Stromal cell of bone marrow (primary cell): ENCODE measurements at regions not wholly inside any gene's neighbourhood (a gene's known extent, or its start where the extent isn't known, plus 50 kb on each side); places are given as distances from the start of the nearest gene placed in this dataset.

Experiments used
- DNase-seq: peaks from one replicate; pipeline ENCODE4 v3.0.0-alpha.2; 2012; ENCODE audit warnings: low read depth

DNA sequence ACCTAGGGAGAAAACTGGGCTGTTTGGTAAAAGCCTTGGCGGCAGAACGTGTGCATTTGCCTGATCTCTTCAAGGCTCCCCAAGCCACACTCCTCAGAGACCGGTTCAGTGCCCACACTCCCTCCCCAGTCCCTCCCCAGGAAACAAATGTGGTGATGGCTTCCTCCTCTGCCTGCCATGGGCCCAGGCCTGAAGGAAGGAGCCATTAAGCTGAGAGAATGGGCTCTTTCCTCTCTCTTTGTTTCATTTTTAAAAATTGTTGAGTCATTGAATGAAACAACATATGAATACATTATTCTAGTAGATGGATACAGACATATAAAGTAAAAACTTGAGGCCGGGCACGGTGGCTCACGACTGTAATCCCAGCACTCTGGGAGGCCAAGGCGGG lies 50.6 kb upstream of the YWHAQ start:
- no peak for DNase-seq

DNA sequence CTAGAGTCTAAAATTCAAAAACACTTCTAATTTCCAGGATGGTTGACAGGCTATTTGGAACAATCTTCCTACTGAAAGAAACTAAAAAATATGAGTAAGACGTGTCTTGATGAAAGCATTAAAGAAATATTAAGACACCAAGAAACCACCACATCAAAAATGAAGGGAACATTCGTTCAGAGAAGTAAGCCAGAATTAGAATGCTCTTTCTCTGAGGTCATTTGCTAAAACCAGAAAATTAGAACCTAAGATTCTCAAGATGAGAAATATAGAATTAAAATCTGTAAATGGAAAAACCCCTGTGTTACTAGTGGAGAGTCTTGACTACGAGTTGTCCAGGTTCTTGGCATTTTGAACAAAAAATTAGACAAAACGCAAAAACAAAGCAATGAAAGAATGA lies 54.8 kb upstream of the YWHAQ start:
- DNase-seq, result no peak

DNA sequence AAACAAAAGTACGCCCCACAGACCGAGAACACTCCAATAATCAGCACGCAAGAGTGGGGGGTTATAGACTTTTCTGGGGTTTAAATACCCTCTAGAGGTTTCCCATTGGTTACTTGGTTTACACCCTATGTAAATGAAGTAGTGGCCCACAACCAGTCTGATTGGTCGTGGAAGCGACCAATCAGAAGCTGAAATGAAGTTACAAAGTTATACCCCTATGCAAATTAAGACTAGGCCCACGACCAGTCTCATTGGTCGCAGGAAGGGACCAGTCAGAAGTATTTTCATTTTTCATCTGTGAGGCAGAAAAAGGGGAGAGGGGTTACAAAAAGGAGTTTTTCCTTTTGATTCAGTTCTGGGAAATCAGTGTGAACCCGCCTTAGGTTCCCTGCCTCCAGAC lies 55.3 kb upstream of the YWHAQ start:
- DNase-seq, result no peak

DNA sequence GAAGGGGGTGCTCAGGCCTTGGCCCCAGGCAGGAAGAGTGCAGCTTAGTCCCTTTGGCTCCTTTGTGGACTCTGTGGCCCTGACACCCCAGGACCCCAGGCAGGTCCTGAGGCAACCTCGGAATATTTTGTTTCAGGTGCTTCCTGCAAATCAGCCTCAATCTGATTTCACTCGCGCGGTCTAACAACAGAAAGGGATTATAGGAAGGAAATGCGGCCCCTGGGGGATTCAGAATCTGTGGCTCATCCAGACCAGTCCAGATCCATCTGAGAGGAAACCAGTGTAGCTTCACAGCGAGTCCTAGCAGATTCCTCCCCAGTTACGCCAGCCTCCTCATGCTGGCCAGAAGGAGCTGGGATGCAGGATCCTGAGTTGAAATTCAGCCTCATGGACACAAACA lies 59.5 kb upstream of the YWHAQ start:
- no peak for DNase-seq

DNA sequence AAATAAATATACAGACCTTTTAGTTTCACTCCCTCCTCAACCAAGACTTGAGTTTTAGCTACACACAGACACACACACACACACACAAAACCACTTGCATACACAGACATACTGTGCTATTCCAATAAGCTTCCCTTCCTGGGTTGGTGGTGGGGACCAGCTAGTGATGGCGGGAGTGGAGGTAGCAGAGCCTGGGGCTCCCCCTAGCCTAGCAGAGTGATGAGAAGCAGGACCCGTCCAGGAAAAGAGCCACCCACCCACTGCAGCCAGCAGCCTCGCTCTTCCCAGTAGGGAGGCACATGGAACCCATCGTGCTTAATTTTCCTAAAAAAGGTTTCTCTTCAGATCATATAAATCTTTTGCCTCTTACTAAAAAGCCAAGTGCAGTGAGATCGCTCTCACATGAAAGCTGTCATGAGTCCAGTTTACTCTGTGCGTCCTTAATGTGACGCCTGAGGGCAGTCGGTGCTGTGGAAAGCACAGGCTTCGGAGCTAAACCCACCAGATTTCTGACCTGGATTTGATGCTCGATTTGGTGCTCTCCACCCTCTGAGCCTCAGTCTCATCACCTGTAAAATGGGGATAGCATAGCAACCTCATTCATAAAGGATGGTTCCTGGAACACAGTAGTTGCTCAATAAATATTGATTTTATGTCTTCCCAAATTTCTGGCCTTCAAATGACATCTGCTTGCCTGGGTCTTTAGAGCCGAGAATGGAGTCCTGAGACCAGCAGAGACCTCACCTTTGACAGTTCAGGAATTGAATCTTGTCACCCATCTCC lies 60.1 kb upstream of the YWHAQ start:
- DNase-seq, result no peak

DNA sequence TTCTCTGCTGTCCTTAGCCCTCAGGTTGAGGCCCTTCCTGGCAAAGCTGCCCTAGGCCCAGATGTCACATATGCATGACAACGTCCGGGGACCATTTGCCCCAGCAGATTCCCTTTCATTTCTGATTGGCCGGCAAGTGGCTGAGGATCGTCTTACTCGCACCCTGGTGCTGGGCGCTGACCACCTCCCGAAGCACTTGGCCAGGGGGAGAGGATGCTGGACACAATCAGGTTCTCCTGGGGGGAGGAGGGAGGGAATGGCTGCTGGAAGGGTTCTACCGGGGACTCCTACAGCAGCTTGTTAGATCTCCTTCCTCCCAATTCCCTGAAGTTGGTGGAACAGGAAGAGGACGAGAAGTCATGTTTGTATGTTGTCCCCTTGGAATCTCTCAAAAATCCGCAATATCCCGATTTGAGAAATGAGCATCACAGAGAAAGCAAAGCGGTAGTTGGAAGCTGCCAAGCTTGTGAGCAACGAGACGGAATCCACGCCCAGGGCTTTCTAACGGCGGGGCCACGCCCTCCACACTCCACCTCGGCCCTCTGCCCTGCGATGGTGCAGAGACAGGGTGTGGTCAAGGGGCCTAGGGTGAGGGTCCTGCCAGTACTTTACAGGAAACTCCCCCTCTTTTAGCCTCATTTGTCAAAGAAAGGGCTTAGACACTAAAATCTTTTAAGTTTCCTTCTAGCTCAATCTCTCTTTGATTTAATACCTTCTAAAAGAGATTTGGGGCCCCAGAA lies 61.8 kb upstream of the YWHAQ start:
- peak; percentile 38 for DNase-seq

DNA sequence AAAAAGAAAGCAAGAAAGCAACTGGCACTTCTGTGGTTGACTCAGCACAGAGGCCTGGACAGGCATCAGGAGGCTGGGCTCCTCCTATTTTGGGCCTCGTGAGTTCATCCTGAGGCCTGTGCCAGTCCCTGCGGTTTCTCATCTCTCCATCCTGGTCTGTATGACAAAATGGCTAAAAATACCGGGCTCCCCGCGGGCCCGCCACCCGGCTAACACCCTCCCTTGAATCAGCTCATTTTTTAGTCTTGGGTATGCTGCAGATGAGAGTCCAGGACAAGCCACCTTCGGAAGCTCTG lies 62.3 kb upstream of the YWHAQ start:
- DNase-seq, result peak; percentile 91

DNA sequence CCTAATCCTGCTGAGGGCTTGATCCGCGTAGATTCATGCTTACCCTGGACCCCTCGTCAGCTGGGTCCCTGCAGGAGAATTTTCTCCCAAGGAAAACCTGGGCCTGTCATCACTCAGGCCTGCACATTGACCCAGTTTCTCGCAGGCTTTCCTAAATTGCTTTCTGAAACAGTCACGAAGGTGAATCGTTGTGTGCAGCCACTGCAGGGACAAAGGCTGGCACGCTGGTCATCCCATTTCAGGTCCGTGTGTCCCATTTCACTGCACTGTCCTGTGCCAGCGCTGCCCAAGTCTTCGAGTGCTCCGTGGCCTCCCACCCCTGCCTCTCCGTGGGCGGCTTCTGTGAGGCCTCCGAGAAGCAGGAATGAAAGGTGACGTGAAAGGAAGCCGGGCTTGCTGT lies 62.8 kb upstream of the YWHAQ start:
- no peak for DNase-seq

DNA sequence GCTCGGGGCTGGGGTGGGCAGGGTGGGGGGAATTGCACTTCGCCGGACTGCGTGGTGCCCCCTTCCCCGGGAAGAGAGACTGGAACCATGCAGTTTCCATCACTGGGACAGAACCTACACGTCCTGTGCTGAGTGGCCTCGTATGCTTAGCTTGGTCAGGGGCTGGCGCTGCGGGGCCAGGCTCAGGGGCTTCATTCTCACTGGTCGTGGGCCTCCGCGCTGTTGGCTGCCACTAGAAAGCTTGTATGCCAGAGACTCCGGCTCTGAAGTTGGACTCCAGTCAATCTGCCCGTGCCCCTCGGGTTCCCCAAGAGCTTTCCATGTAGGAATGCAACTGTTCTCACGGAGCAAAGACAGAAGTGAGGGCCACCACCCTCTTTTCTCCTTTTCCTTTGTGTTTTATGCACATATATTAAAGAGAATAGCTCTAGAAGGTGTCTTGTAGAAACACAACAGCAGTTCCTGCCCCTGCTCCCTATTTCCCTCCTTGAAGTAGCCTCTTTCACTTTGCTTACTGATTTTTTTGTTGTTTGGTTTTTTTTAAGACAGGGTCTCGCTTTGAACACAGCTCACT lies 64.0 kb upstream of the YWHAQ start:
- no peak for DNase-seq

DNA sequence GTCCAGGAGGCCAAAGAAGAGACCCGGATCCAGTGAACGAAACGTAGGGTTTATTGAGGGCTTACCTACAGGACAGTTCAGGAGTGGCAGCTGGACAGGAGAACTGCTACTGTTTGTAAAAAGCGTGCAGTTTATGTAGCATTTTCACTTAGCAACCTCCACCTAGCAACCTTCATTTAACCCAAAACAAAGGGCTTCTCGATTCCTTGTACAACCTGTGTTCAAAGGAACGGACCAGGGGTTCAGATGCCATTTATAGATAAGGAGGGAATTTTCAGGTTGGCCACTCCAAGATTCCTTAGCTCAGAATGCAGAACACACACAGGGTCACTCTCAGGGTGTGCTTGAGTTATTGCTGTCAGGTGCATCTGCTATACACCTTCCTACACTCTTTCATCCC lies 65.1 kb upstream of the YWHAQ start:
- DNase-seq, result no peak

DNA sequence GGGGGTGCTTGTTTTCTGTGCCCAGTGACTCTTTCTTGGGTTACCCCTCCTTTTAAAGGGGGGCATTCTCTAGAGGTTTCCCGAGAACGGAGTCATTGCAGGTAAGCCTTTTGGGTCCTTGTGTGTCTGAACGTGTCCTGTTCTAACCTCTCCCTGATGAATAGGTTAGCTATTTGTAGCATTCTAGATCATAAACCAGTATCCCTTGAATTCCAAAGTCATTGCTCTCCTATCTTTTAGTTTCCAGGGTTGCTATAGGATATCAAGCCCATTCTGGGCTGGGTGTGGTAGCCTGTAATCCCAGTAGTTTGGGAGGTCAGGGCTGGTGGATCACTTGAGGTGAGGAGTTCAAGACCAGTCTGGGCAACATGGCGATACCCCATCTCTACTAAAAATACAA lies 65.9 kb upstream of the YWHAQ start:
- no peak for DNase-seq

DNA sequence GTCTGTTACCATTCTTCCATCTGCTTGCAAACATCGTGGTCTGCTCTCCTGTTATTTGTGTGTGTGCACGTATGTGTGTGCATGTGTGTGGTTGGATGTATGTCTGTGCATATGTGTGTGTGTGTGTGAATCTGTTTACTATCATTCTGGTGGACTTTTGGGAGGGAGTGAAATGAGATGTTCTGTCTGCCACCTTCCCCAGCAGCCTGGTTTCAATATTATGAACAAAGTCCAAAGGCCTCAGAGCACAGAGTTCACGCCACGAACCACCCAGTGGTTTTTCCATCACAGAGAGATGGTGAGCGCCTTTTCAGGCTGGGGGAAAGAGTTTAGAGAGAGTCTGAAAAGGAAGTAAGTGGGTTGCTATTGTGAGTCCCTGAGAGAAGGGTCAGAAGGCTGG lies 67.1 kb upstream of the YWHAQ start:
- DNase-seq, result no peak

DNA sequence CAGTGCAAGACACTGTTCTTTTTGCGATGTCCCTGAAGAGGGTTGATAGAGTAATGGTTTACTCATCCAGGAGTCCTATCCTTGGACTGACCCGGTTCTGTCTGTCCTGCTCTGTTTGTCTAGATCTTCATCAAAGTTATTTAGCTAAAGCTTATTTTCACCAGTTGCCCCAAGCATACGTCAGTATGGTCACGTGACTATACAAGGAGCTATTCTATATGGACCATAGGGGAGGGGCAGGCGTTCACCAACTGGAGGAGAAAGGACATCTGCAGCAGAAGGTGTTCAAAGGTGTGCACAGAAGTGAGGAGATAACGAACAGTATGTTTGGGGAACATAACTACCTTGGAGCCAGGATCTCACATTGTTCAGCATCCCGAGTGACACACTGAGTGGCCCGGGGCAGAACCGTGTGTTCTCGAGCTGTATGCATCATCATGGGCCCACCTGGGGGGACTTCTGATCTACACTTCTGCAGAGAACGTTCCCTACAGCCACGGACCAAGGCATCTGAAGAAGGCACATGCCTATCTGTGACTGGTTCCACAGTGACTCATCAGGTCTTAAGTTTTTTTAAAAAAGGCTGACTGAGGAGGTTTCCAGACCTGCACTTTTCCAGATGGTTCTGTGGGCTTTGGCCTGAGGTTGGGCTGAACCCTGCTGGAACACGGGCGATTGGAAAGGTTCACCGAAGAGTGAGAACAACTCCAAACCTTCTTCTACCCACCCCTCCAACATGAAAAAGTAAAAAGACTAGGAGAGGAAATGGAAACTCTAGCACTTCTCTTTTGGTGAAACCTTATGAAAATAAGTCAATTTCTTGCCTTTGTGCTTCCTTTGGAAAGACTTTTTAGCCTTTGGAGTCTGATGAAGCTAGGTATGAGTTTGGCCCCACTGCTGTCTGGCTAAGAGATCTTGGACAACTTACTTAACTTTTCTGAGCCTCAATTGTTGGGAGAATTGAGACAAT lies 68.6 kb upstream of the YWHAQ start:
- DNase-seq, result peak; percentile 70

DNA sequence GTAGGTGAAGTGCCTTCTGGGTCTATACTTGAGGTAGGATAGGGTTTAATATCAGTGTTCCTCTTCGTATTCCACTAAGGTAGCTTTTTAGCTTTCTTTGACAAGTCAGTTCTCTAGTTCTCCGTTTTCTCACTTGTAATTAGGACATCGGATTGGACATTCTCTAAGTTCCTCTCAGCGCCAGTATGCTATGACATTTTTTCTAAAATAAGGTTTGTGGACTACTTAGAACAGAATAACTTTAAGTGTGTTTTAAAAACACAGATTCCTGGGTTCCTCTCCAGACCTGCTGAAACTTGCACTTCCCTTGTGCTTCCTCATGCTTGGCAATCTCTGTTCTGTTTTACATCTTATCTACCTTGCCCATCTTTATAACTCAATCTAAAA lies 69.3 kb upstream of the YWHAQ start:
- no peak for DNase-seq

DNA sequence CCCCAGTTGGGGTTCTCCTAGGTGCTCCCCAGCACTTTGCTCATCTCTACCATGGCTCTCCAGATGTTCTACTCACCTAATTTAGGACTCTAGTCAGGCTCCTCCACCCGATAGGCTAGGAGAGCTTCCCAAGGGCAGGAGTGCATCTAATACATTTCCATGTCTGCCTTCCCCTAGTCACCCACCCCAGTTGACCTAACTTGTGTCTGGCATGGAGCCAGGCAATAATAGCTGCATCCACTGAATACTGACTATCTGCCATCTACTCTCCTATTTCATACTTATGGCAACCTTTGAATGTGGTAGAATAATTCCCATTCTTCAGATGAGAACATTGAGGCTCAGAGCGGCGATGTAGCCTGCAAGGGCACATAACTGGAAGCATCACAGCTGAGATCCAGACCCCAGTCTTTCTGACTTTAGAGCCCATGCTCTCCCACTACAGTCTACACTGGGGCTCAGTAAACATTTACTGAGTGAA lies 71.8 kb upstream of the YWHAQ start:
- no peak for DNase-seq

DNA sequence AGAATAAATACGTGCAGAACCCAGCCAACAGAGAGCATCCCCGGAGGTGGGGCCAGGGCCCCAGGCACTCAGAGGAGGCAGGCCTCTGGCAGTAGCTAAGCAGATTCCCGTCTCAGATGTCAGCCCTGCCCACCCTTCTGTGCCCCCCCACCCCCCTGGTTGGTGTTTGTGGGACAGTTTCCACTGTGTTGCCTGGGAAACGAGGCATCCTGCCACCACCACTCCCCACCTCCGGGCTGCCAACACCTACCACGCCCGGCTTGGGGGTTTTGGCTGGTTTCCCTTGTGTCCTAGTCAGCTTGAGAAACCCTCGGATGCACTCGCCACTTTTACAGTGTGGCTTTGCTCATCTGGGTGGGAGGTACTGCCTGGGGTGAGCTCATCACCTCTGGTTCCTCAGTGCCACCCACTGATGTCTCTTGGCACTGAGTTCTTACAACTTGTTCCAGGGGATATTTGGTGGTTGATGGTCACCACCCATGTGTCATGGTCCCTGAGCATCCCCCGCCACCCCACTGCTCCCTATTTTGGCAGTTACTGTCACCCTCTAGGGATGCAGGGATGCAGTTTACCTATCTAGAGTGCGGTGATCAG lies 72.4 kb upstream of the YWHAQ start:
- DNase-seq, result peak; percentile 90

DNA sequence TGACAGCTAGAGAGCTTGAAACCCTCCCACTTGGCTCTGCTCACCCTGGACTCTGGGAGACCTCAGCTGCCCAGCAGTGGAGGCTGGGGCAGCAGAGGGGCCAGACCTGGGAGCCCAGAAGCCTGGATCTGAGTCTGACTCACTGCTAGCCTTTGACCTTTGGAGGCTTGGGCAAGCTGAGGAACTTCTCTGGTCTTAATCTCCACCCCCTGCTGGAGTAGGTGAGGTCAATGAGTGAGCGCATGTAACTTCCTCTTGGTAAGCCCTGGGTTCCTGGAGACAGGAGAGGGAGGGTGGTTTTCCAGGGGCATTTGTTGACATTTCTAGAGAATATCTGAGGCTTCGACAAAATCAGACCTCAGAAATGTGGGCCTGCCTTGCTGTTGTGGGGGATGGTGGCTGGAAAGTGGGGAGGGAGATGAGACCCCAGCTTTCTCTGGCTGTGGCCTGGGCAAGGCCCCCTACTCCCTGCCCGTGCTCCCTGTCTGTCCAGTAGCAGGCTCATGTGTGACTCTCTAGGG lies 73.0 kb upstream of the YWHAQ start:
- peak; percentile 81 for DNase-seq

DNA sequence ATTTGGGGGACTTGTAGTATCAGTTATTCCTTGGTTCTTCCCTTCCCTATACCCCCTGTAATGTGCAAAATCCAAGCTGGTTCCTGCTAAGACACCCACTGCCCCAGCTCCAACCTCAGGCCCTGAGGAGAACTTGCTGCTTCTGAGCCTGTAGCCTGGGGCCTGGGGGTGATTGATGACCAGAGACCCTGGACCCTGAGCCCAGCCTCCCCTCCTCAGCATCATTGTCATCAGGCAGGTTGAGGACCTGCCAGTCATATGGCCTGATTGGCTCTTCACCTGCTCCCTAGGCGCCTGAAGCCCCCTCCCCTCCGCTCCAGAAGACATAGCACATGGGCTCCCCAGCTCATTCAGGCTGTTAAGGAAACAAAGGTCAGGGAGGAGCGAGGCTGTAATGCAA lies 73.8 kb upstream of the YWHAQ start:
- DNase-seq, result no peak

DNA sequence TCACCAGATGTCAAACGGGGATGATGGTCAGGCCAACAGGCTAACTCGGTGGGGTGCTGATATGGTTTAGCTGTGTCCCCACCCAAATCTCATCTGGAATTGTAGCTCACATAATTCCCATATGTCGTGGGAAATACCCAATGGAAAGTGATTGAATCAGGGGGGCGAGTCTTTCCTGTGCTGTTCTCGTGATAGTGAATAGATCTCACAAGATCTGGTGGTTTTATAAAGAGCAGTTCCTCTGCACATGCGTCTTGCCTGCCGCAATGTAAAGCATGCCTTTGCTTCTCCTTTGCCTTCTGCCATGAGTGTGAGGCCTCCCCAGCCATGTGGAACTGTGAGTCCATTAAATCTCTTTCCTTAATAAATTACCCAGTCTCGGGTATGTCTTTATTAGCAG lies 74.4 kb upstream of the YWHAQ start:
- no peak for DNase-seq

DNA sequence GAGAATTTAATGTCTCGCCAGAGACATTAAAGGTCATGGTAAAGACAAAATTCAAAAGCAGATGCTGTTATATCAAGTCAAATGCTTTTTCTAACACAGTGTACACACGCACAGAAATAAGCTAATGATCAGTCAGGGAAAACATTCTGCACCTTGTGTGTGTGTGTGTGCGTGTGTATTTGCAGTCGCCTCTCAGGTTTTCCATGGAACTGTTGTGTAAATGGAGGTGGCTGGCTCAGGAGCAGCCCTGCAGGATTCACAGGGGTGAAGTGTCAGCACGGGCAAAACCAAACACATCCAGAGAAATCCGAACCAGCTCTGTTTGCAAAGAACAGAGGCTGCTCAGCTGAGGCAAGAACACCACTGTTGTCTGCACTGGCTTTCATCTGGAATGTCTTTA lies 76.2 kb upstream of the YWHAQ start:
- DNase-seq, result no peak

DNA sequence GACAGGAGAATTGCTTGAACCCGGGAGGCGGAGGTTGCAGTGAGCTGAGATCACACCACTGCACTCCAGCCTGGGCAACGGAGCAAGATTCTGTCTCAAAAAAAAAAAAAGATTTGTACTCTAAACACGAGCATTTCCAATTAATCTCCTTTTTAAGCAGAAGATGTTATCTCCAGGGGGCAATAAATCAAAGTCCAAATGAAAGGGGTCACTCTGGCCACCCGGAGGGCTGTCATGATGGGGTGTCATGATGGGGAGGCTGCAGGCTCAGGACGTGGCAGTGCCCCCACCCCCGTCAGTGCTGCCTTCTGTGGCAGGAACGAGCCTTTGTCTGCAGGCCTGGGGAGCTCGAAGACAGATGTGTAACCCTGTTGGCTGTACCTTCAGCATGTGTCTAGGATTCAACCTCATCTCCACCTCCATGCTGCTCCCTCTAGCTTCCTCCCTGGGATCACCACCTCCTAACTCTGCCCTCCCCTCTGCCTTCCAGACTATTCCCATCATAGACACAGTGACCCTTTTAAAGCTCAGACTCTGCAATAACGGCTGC lies 76.9 kb upstream of the YWHAQ start:
- DNase-seq, result no peak
